HuH-7.5 (cell line): ENCODE measurements at regions not wholly inside any gene's neighbourhood (a gene's known extent, or its start where the extent isn't known, plus 50 kb on each side); places are given as distances from the start of the nearest gene placed in this dataset.

Experiments
- DNase-seq: peaks from one replicate; pipeline ENCODE4 v3.0.0; 2011; ENCODE audit warnings: low spot score

- no peak for DNase-seq
Measured at GRCh38 chr18:27467073-27467472, 282.0 kb upstream of the CHST9 start.

- no peak for DNase-seq
Measured at GRCh38 chr18:27461957-27462356, 276.8 kb upstream of the CHST9 start.

- DNase-seq, result no peak
Measured at GRCh38 chr18:27449104-27449503, 264.0 kb upstream of the CHST9 start.

- DNase-seq, result no peak
Measured at GRCh38 chr18:27447930-27448329, 262.8 kb upstream of the CHST9 start.

- no peak for DNase-seq
Measured at GRCh38 chr18:27447451-27447881, 262.4 kb upstream of the CHST9 start.

GRCh38 chr18:27430595-27430994 lies 245.5 kb upstream of the CHST9 start:
- no peak for DNase-seq

GRCh38 chr18:27428716-27429475 lies 243.8 kb upstream of the CHST9 start:
- no peak for DNase-seq

- DNase-seq, result no peak
Measured at GRCh38 chr18:27428120-27428519, 243.0 kb upstream of the CHST9 start.

GRCh38 chr18:27423581-27423980 lies 238.5 kb upstream of the CHST9 start:
- no peak for DNase-seq

GRCh38 chr18:27419646-27420045 lies 234.5 kb upstream of the CHST9 start:
- no peak for DNase-seq

GRCh38 chr18:27415495-27415894 lies 230.4 kb upstream of the CHST9 start:
- DNase-seq, result no peak

- DNase-seq, result no peak
Measured at GRCh38 chr18:27414682-27415081, 229.6 kb upstream of the CHST9 start.

- no peak for DNase-seq
Measured at GRCh38 chr18:27413495-27414401, 228.6 kb upstream of the CHST9 start.

- DNase-seq, result no peak
Measured at GRCh38 chr18:27412556-27412955, 227.4 kb upstream of the CHST9 start.

GRCh38 chr18:27411911-27412310 lies 226.8 kb upstream of the CHST9 start:
- DNase-seq, result no peak

GRCh38 chr18:27411013-27411412 lies 225.9 kb upstream of the CHST9 start:
- no peak for DNase-seq

GRCh38 chr18:27404855-27405254 lies 219.7 kb upstream of the CHST9 start:
- no peak for DNase-seq

- no peak for DNase-seq
Measured at GRCh38 chr18:27400001-27400400, 214.9 kb upstream of the CHST9 start.

- no peak for DNase-seq
Measured at GRCh38 chr18:27395752-27396151, 210.6 kb upstream of the CHST9 start.

- DNase-seq, result no peak
Measured at GRCh38 chr18:27394687-27395086, 209.6 kb upstream of the CHST9 start.

- DNase-seq, result no peak
Measured at GRCh38 chr18:27382567-27383216, 197.6 kb upstream of the CHST9 start.

- no peak for DNase-seq
Measured at GRCh38 chr18:27378431-27379095, 193.5 kb upstream of the CHST9 start.
